ENCODE measurements at regions not wholly inside any gene's neighbourhood (a gene's known extent, or its start where the extent isn't known, plus 50 kb on each side); places are given as distances from the start of the nearest gene placed in this dataset.

- TF ChIP-seq CTCF (IDR thresholded peaks at IDR 0.05): no peak
- no peak for TF ChIP-seq POLR2A (IDR thresholded peaks at IDR 0.05)
- no peak for TF ChIP-seq POLR2AphosphoS5 (IDR thresholded peaks at IDR 0.05)
Measured at GRCh38 chr4:129369361-129370010, 273.5 kb downstream of the C4orf33 start.
